IPS-NIHi7 (cell line): ENCODE measurements at regions not wholly inside any gene's neighbourhood (a gene's known extent, or its start where the extent isn't known, plus 50 kb on each side); places are given as distances from the start of the nearest gene placed in this dataset.
"Not testable (repeated sequence)": the region's sequence is repeated elsewhere in the genome, so short reads cannot be mapped to it uniquely, and the experiment has no call there.

Experiments used
- DNase-seq: peaks from one replicate; pipeline ENCODE4 v3.0.0; 2012; ENCODE audit warnings: mixed read lengths; ENCODE audit errors: extremely low spot score

DNA sequence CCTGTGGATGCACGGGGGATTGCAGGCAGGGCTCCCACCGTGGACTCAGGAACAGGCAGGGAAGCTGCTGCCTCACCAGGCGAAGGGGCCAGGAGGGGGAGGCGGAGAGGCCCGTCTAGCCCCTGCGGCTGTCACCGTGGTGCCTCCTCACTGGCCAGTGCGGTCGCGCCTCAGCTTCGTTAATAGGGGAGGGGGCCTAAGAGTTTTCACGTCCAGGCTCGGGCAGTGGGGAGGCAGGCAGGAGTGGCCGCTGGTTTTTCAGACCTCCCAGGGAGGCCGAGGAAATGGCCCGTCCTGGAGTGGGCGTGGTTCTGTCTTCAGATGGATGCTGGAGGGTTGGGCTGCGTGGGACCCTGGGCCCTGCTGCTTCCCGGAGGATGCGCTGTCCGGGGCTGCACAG, 91.1 kb upstream of the B3GAT1 start:
- DNase-seq: peak; percentile 43

GRCh38 chr11:134502153-134502550, 90.1 kb upstream of the B3GAT1 start:
- no peak for DNase-seq

DNA sequence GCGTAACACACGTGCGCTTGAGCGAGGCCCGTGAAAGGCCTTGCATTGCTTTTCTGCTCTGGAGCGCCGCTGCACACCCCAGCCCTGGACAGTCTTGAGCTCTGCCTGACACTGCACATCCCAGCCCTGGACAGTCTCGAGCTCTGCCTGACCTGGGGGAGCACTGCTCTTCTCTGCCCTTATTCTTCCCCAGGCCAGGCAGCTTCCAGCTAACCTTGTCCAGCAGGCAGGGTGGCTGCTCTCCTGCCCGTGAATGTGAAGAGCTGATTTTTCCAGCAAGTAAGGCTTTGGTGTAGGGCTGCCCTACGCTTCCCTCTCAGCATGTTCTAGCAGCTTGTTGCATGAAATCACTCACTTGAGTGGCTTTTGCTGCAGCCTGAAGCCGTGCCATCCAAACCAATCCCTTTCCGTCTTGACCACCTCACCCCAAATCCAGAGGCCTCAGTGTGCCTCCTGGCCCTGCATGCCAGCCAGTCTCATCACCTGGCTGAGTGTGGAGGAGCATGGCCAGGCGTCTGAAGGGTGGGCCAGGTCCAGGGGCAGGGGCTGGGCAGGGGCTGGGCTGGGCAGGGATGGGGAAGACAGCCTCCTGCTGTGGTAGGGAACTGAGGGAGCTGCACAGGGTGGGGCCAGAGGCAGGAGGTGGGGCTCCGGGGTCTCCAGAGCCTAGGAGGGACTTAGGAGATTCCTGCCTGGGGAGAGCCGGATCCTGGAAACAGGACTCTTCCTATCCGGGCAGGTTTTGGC, 89.5 kb upstream of the B3GAT1 start:
- no peak for DNase-seq

DNA sequence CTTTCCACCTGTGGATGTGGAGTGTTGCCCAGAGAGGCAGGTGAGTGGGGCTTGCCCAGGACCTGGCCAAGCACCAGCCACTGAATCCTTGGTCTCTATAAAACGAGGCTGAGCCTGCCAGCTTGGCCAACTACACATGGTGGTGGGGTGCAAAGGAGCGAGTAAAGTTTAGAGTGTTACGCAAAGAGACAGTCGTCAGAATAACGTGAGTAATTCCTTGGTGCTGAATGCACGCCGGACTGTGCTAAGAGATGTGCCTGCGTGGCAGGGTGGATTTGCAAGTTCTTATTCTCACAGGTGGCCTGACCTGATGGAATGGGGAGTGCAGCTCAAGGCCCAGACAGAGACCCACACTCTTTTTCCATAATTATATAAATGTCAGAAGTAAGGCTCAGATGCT, 88.6 kb upstream of the B3GAT1 start:
- DNase-seq: no peak

GRCh38 chr11:134499990-134500389, 87.9 kb upstream of the B3GAT1 start:
- no peak for DNase-seq

- DNase-seq: no peak
Measured at GRCh38 chr11:134498326-134499139, 86.5 kb upstream of the B3GAT1 start.

DNA sequence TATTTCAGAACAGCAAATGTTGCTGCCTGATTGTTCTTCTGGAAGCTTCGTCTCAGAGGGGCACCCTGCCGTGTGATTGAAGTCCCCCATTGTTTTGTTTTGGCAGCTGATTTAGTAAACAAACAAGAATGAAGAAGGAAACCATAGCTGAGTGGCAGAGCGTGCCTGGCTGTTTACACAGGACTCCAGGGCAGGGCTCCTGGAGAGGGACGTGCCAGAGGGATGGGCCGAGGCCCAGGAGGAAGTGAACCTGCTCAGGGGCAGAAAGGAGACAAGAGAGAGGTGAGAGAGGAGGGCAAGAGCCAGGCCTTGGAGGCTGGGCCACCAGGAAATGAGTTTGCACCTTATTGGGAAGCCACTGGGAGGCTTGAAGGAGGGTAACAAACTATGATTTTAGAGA, 85.5 kb upstream of the B3GAT1 start:
- DNase-seq: peak; percentile 31

- DNase-seq: not testable (repeated sequence)
Measured at GRCh38 chr11:134496058-134496457, 84.0 kb upstream of the B3GAT1 start.

DNA sequence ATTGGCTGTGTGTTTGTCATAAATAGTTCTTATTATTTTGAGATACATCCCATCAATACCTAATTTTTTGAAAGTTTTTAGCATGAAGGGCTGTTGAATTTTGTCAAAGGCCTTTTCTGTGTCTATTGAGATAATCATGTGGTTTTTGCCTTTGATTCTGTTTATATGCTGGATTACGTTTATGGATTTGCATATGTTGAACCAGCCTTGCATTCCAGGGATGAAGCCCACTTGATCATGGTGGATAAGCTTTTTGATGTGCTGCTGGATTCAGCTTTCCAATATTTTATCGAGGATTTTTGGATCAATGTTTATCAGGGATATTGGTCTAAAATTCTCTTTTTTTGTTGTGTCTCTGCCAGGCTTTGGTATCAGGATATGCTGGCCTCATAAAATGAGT, 82.4 kb upstream of the B3GAT1 start:
- DNase-seq: not testable (repeated sequence)

GRCh38 chr11:134492411-134492810, 80.4 kb upstream of the B3GAT1 start:
- not testable (repeated sequence) for DNase-seq

- no peak for DNase-seq
Measured at GRCh38 chr11:134489728-134490127, 77.7 kb upstream of the B3GAT1 start.

- DNase-seq: no peak
Measured at GRCh38 chr11:134488913-134489312, 76.9 kb upstream of the B3GAT1 start.

DNA sequence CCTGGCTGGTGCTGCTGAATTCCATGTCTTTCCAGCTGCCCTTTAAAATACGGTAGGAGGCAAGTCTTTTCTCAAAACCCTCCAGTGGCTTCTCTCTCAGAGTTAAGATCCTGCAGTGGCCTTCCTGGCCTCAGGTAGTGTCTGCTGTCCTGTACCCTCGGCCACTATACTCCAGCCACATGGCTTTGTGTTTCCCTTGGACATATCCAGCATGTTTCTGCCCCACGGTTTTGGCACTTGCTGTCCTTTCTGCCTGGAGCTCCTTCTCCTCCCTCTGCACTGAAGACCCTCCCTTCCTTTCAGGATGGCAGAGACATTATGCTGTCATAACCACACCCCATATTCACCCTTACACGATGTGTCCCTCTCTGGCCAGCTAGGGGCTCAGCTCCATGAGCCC, 76.5 kb upstream of the B3GAT1 start:
- DNase-seq: no peak

DNA sequence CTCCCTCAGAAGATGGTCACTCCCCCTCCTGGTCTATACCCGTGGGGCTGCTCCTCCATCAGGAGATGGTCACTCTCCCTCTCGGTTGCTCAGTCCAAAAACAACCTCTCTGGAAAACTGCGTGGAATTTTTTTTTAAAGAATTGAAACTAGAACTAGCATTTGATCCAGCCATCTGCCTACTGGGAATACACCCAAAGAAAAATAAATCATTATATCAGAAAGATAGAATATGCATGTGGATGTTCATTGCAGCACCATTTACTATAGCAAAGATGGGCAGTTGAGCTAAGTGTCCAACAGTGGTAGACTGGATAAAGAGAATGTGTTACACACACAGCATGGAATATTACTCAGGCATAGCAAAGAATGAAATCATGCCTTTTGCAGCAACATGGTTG, 75.7 kb upstream of the B3GAT1 start:
- no peak for DNase-seq

GRCh38 chr11:134486704-134487103, 74.7 kb upstream of the B3GAT1 start:
- no peak for DNase-seq

DNA sequence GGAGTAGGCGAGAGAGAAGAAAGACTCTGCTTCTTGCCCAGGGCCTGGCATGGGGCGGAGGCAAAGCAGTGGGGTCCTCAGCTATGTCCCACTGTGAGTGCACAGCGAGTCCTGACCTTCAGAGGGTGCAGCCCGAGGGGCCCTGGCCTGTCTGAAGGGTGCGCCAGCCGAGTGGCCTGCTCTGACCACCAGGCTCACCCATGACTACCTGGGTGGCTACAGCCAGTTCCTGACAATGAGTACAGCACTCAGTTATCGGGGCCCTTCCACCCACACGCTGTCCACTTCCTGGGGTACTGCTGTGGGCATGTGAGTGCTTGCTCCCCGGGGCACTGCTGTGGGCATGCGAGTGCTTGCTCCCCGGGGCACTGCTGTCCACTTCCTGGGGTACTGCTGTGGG, 74.1 kb upstream of the B3GAT1 start:
- DNase-seq: no peak

GRCh38 chr11:134485316-134485715, 73.3 kb upstream of the B3GAT1 start:
- DNase-seq: no peak

GRCh38 chr11:134483857-134484256, 71.8 kb upstream of the B3GAT1 start:
- no peak for DNase-seq

- no peak for DNase-seq
Measured at GRCh38 chr11:134483291-134483690, 71.2 kb upstream of the B3GAT1 start.

GRCh38 chr11:134482865-134483264, 70.8 kb upstream of the B3GAT1 start:
- no peak for DNase-seq

DNA sequence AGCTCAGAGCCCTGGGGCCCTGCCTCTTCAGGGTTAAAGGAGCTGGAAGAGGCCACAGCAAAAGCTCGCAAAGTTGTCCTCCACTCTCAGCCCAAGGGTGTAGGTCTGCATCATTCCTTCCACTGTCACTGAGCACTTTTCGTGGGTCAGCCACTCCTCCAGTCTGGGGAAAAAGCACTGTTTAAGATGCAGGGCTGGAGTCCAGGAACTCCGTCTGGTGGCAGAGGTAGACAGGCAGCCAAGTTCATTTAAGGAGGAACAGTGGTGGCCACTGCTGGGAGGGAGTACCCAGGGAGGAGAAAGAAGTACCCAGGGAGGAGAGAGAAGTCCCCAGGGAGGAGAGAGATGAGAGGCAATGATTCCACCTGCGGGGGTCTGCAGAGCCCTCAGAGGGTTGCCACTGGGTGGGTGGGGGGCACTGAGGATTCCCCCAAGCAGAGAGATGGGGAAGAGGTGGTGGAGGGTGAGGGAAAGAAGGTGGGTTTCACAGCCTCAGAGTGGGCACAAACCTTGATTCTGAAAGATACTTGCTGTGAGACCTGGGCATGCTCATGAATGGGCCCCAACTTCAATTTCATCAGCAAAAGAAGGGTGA, 70.0 kb upstream of the B3GAT1 start:
- DNase-seq: no peak

GRCh38 chr11:134481135-134481534, 69.1 kb upstream of the B3GAT1 start:
- no peak for DNase-seq
